ENCODE measurements at regions not wholly inside any gene's neighbourhood (a gene's known extent, or its start where the extent isn't known, plus 50 kb on each side); places are given as distances from the start of the nearest gene placed in this dataset.

- DNase-seq = no peak
Measured at GRCh38 chr9:99726758-99727157, 94.9 kb upstream of the NR4A3 start.

- no peak for DNase-seq
Measured at GRCh38 chr9:99730062-99730461, 91.6 kb upstream of the NR4A3 start.

- no peak for DNase-seq
Measured at GRCh38 chr9:99731950-99732349, 89.7 kb upstream of the NR4A3 start.

- no peak for DNase-seq
Measured at GRCh38 chr9:99732715-99733114, 89.0 kb upstream of the NR4A3 start.

GRCh38 chr9:99735041-99735440 is 86.6 kb upstream of the NR4A3 start:
- no peak for DNase-seq

GRCh38 chr9:99736291-99736690 is 85.4 kb upstream of the NR4A3 start:
- no peak for DNase-seq

- DNase-seq = no peak
Measured at GRCh38 chr9:99737649-99738048, 84.0 kb upstream of the NR4A3 start.

- DNase-seq = no peak
Measured at GRCh38 chr9:99743006-99743405, 78.7 kb upstream of the NR4A3 start.

GRCh38 chr9:99743455-99743854 is 78.2 kb upstream of the NR4A3 start:
- no peak for DNase-seq

GRCh38 chr9:99744132-99744531 is 77.6 kb upstream of the NR4A3 start:
- DNase-seq = no peak

- DNase-seq = no peak
Measured at GRCh38 chr9:99745085-99745484, 76.6 kb upstream of the NR4A3 start.

GRCh38 chr9:99746406-99746805 is 75.3 kb upstream of the NR4A3 start:
- DNase-seq = no peak

- DNase-seq = no peak
Measured at GRCh38 chr9:99748266-99748665, 73.4 kb upstream of the NR4A3 start.

- DNase-seq = no peak
Measured at GRCh38 chr9:99748676-99749075, 73.0 kb upstream of the NR4A3 start.

GRCh38 chr9:99749641-99750040 is 72.0 kb upstream of the NR4A3 start:
- no peak for DNase-seq

- DNase-seq = no peak
Measured at GRCh38 chr9:99750526-99750925, 71.2 kb upstream of the NR4A3 start.

GRCh38 chr9:99752417-99753109 is 69.1 kb upstream of the NR4A3 start:
- no peak for DNase-seq

- DNase-seq = no peak
Measured at GRCh38 chr9:99753436-99753835, 68.2 kb upstream of the NR4A3 start.

GRCh38 chr9:99760421-99760820 is 61.3 kb upstream of the NR4A3 start:
- DNase-seq = no peak

- no peak for DNase-seq
Measured at GRCh38 chr9:99762470-99762869, 59.2 kb upstream of the NR4A3 start.
